Activated CD4-positive, alpha-beta T cell treated with anti-CD3 and anti-CD28 coated beads, Interleukin-2, amount 10 ng/mL, durations not matched to agents 7 days and 5 days (primary cell): ENCODE measurements at regions not wholly inside any gene's neighbourhood (a gene's known extent, or its start where the extent isn't known, plus 50 kb on each side); places are given as distances from the start of the nearest gene placed in this dataset.
A peak's percentile ranks its signal among the peaks of the same experiment; 100 is the strongest.

Experiments
- CTCF ChIA-PET: fragments of 350-600 bp; sonication (Branson Sonifier 250); formaldehyde crosslinking; loops from one replicate; lab custom pipeline; 2021; ENCODE audit warnings: antibody characterized with exemption; lab: Charles Lee
- POLR2A ChIA-PET: fragments of 350-600 bp; sonication (Branson Sonifier 250); formaldehyde crosslinking; loops from one replicate; lab custom pipeline; 2021; ENCODE audit warnings: antibody characterized with exemption; lab: Charles Lee
- DNase-seq: peaks from one replicate; pipeline ENCODE4 v3.0.0-alpha.2; 2020
- H3K27ac Mint-ChIP-seq: one replicate; pipeline ENCODE4 v1.8.0; 2021; ENCODE audit warnings: mild to moderate bottlenecking, moderate library complexity, mixed read lengths
- H3K27me3 Mint-ChIP-seq: one replicate; pipeline ENCODE4 v1.8.0; 2021; ENCODE audit warnings: mixed read lengths
- H3K36me3 Mint-ChIP-seq: one replicate; pipeline ENCODE4 v1.8.0; 2021; ENCODE audit warnings: low read depth, mixed read lengths
- H3K4me1 Mint-ChIP-seq: one replicate; pipeline ENCODE4 v1.8.0; 2021; ENCODE audit warnings: mixed read lengths
- H3K4me3 Mint-ChIP-seq: one replicate; pipeline ENCODE4 v1.8.0; 2021; ENCODE audit warnings: mild to moderate bottlenecking, moderate library complexity, mixed read lengths
- H3K9me3 Mint-ChIP-seq: one replicate; pipeline ENCODE4 v1.8.0; 2021; ENCODE audit warnings: mixed read lengths

GRCh38 chr6:8229915-8230756 is 127.8 kb upstream of the EEF1E1 start:
- H3K4me1 Mint-ChIP-seq = no peaks in the 10 kb centered on the region
- no peak for DNase-seq
- ChIA-PET POLR2A (no interaction called here), CTCF (interaction anchor here (1.5 kb wide), 1 partner anchor 11 kb away, joined by 3 read pairs; no protein-coding TSS in a partner anchor)
- peaks cover 3% of the 10 kb centered on the region for H3K27me3 Mint-ChIP-seq
- H3K4me3 Mint-ChIP-seq = no peak overlapping the region
- no peak overlapping the region for H3K27ac Mint-ChIP-seq
- no peaks in the 10 kb centered on the region for H3K9me3 Mint-ChIP-seq
- H3K36me3 Mint-ChIP-seq = no peaks in the 10 kb centered on the region

GRCh38 chr6:8225113-8225512 is 122.8 kb upstream of the EEF1E1 start:
- ChIA-PET CTCF (no interaction called here), POLR2A (interaction anchor here (0.6 kb wide), 1 partner anchor 512 kb away, joined by 3 read pairs; no protein-coding TSS in a partner anchor)
- H3K27me3 Mint-ChIP-seq = peaks cover 2% of the 10 kb centered on the region
- H3K4me1 Mint-ChIP-seq = no peaks in the 10 kb centered on the region
- no peaks in the 10 kb centered on the region for H3K36me3 Mint-ChIP-seq
- H3K27ac Mint-ChIP-seq = no peak overlapping the region
- H3K4me3 Mint-ChIP-seq = no peak overlapping the region
- DNase-seq = no peak
- H3K9me3 Mint-ChIP-seq = no peaks in the 10 kb centered on the region

GRCh38 chr6:8223678-8224077 is 121.3 kb upstream of the EEF1E1 start:
- ChIA-PET POLR2A (no interaction called here), CTCF (no interaction called here)
- H3K4me3 Mint-ChIP-seq = no peak overlapping the region

GRCh38 chr6:8219352-8219943 is 117.1 kb upstream of the EEF1E1 start:
- Mint-ChIP-seq H3K4me3 (no peak overlapping the region), H3K9me3 (no peaks in the 10 kb centered on the region), H3K27me3 (peaks cover 2% of the 10 kb centered on the region), H3K36me3 (no peaks in the 10 kb centered on the region), H3K4me1 (peaks cover 2% of the 10 kb centered on the region), H3K27ac (no peak overlapping the region)
- ChIA-PET POLR2A (no interaction called here), CTCF (interaction anchor here (0.7 to 1.4 kb wide), 3 partner anchors 10 to 497 kb away, joined by 3 to 4 read pairs (median 4); no protein-coding TSS in a partner anchor)
- peak; percentile 53 for DNase-seq

More at GRCh38 chr6:8223678-8224077, 121.3 kb upstream of the EEF1E1 start:
- no peak for DNase-seq
- Mint-ChIP-seq H3K36me3 (no peaks in the 10 kb centered on the region), H3K27me3 (peaks cover 2% of the 10 kb centered on the region), H3K9me3 (no peaks in the 10 kb centered on the region), H3K4me1 (peaks cover 2% of the 10 kb centered on the region), H3K27ac (no peak overlapping the region)

GRCh38 chr6:8218861-8219260 is 116.5 kb upstream of the EEF1E1 start:
- no peaks in the 10 kb centered on the region for H3K36me3 Mint-ChIP-seq
- no peak overlapping the region for H3K4me3 Mint-ChIP-seq
- CTCF ChIA-PET = interaction anchor here (0.7 to 1.4 kb wide), 3 partner anchors 11 to 496 kb away, joined by 3 to 4 read pairs (median 4); no protein-coding TSS in a partner anchor
- no peaks in the 10 kb centered on the region for H3K9me3 Mint-ChIP-seq
- POLR2A ChIA-PET = no interaction called here
- no peak for DNase-seq
- H3K27ac Mint-ChIP-seq = no peak overlapping the region
- peaks cover 2% of the 10 kb centered on the region for H3K27me3 Mint-ChIP-seq
- H3K4me1 Mint-ChIP-seq = peaks cover 2% of the 10 kb centered on the region

- CTCF ChIA-PET = no interaction called here
- H3K4me1 Mint-ChIP-seq = peaks cover 2% of the 10 kb centered on the region
- peaks cover 4% of the 10 kb centered on the region for H3K27me3 Mint-ChIP-seq
- no peaks in the 10 kb centered on the region for H3K36me3 Mint-ChIP-seq
- no peak overlapping the region for H3K27ac Mint-ChIP-seq
- POLR2A ChIA-PET = no interaction called here
- H3K9me3 Mint-ChIP-seq = no peaks in the 10 kb centered on the region
- no peak for DNase-seq
- H3K4me3 Mint-ChIP-seq = no peak overlapping the region
Measured at GRCh38 chr6:8215631-8216030, 113.3 kb upstream of the EEF1E1 start.

GRCh38 chr6:8213995-8214394 is 111.6 kb upstream of the EEF1E1 start:
- no peaks in the 10 kb centered on the region for H3K9me3 Mint-ChIP-seq
- no peaks in the 10 kb centered on the region for H3K4me1 Mint-ChIP-seq
- ChIA-PET POLR2A (no interaction called here), CTCF (no interaction called here)
- no peak overlapping the region for H3K4me3 Mint-ChIP-seq
- H3K27me3 Mint-ChIP-seq = peaks cover 2% of the 10 kb centered on the region
- H3K27ac Mint-ChIP-seq = no peak overlapping the region
- DNase-seq = no peak
- no peaks in the 10 kb centered on the region for H3K36me3 Mint-ChIP-seq

GRCh38 chr6:8212720-8213434 is 110.5 kb upstream of the EEF1E1 start:
- peaks cover 2% of the 10 kb centered on the region for H3K27me3 Mint-ChIP-seq
- H3K4me1 Mint-ChIP-seq = no peaks in the 10 kb centered on the region
- no peak overlapping the region for H3K4me3 Mint-ChIP-seq
- H3K27ac Mint-ChIP-seq = no peak overlapping the region
- H3K36me3 Mint-ChIP-seq = no peaks in the 10 kb centered on the region
- ChIA-PET POLR2A (no interaction called here), CTCF (no interaction called here)
- DNase-seq = no peak
- H3K9me3 Mint-ChIP-seq = no peaks in the 10 kb centered on the region

GRCh38 chr6:8207869-8208191 is 105.5 kb upstream of the EEF1E1 start:
- no peaks in the 10 kb centered on the region for H3K36me3 Mint-ChIP-seq
- peaks cover 2% of the 10 kb centered on the region for H3K27me3 Mint-ChIP-seq
- ChIA-PET CTCF (interaction anchor here (0.9 kb wide), 1 partner anchor 484 kb away, joined by 4 read pairs; no protein-coding TSS in a partner anchor), POLR2A (no interaction called here)
- no peak overlapping the region for H3K27ac Mint-ChIP-seq
- no peak overlapping the region for H3K4me3 Mint-ChIP-seq
- no peaks in the 10 kb centered on the region for H3K9me3 Mint-ChIP-seq
- H3K4me1 Mint-ChIP-seq = no peaks in the 10 kb centered on the region
- DNase-seq = no peak

- peaks cover 2% of the 10 kb centered on the region for H3K27me3 Mint-ChIP-seq
- no peak for DNase-seq
- POLR2A ChIA-PET = no interaction called here
- H3K4me1 Mint-ChIP-seq = no peaks in the 10 kb centered on the region
- H3K36me3 Mint-ChIP-seq = no peaks in the 10 kb centered on the region
- no peak overlapping the region for H3K4me3 Mint-ChIP-seq
- H3K9me3 Mint-ChIP-seq = no peaks in the 10 kb centered on the region
- no peak overlapping the region for H3K27ac Mint-ChIP-seq
- CTCF ChIA-PET = interaction anchor here (0.9 kb wide), 1 partner anchor 484 kb away, joined by 4 read pairs; no protein-coding TSS in a partner anchor
Measured at GRCh38 chr6:8207191-8207868, 105.0 kb upstream of the EEF1E1 start.

GRCh38 chr6:8203337-8203736 is 101.0 kb upstream of the EEF1E1 start:
- POLR2A ChIA-PET = no interaction called here
- no peak overlapping the region for H3K27ac Mint-ChIP-seq
- no peak overlapping the region for H3K4me3 Mint-ChIP-seq
- H3K36me3 Mint-ChIP-seq = no peaks in the 10 kb centered on the region
- CTCF ChIA-PET = no interaction called here
- DNase-seq = no peak
- H3K4me1 Mint-ChIP-seq = no peaks in the 10 kb centered on the region
- H3K27me3 Mint-ChIP-seq = no peaks in the 10 kb centered on the region
- no peaks in the 10 kb centered on the region for H3K9me3 Mint-ChIP-seq

- no peaks in the 10 kb centered on the region for H3K36me3 Mint-ChIP-seq
- no peak for DNase-seq
- ChIA-PET POLR2A (no interaction called here), CTCF (no interaction called here)
- no peak overlapping the region for H3K27ac Mint-ChIP-seq
- peaks cover 2% of the 10 kb centered on the region for H3K27me3 Mint-ChIP-seq
- no peak overlapping the region for H3K4me3 Mint-ChIP-seq
- no peaks in the 10 kb centered on the region for H3K4me1 Mint-ChIP-seq
- no peaks in the 10 kb centered on the region for H3K9me3 Mint-ChIP-seq
Measured at GRCh38 chr6:8201679-8202078, 99.3 kb upstream of the EEF1E1 start.
